ENCODE measurements at regions not wholly inside any gene's neighbourhood (a gene's known extent, or its start where the extent isn't known, plus 50 kb on each side); places are given as distances from the start of the nearest gene placed in this dataset.

DNA sequence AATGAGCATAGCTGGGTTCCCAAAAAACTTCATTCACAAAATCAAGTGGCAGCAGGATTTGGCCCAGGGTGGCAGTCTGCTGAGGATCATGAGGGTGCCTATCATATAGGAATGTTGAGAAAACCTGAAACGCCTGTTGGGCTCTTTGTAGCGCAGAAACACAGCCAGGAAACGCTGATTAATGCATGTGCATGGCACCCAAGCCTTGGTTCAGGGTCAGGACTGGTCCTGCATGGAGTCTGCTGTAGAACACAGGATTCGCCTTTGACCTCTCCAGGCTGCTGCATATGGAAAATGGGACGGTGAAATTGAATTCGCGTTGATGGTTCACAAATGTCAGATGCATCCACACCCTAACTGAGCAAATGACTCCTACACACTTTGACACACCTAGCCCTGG is 227.9 kb upstream of the COPS8 start:
- POLR2A ChIA-PET (ENCODE audit: partially characterized antibody), result no interaction called here
- DNase-seq (ENCODE audit: low read depth in 1 of 2, low spot score in 2 of 2), result no peak
- no peak for FAIRE-seq
- TF ChIP-seq RAD21 (IDR thresholded peaks at IDR 0.05 in 1 of 2, conservative IDR thresholded peaks at IDR 0.05 in 1 of 2; ENCODE audit: low read depth in 2 of 2, low read length in 2 of 2), result no peak
- no peak for TF ChIP-seq TEAD4 (IDR thresholded peaks at IDR 0.05; ENCODE audit: low read depth, low read length)
- no peak for TF ChIP-seq TCF12 (IDR thresholded peaks at IDR 0.05; ENCODE audit: low read depth, low read length)

More for the DNA sequence above, 227.9 kb upstream of the COPS8 start:
- Histone ChIP-seq H3K4me1 (replicated peaks in 1 of 4; ENCODE audit: control insufficient read depth in 3 of 4, insufficient read depth in 4 of 4, low read length in 3 of 4) (peaks cover 5 to 30% (median 20%) of the 10 kb centered on the region in 4 experiments), H3K23me2 (ENCODE audit: low read depth, low read length) (no peaks in the 10 kb centered on the region), H3K18ac (ENCODE audit: extremely low read depth, low read length) (peak overlapping the region; percentile 88; the same call in 1 of the 2 replicates), H3K79me1 (ENCODE audit: low read depth, low read length) (no peaks in the 10 kb centered on the region), H3K79me2 (ENCODE audit: control insufficient read depth in 1 of 2, insufficient read depth in 2 of 2, low read length in 2 of 2) (no peaks in the 10 kb centered on the region), H2BK12ac (ENCODE audit: low read depth, low read length) (peak overlapping the region; percentile 69; the same call in 1 of the 2 replicates), H2BK20ac (ENCODE audit: low read length) (peak overlapping the region; percentile 9; the same call in 1 of the 2 replicates), H2BK120ac (replicated peaks; ENCODE audit: low read depth, low read length) (no peak overlapping the region), H3K4me2 (ENCODE audit: insufficient read depth in 1 of 2, low read depth in 2 of 2, low read length in 2 of 2) (peak overlapping the region in 1 of 2 experiments; percentile 52; a peak in 1 of 4 replicates), H2AFZ (ENCODE audit: low read length) (no peak overlapping the region), H3K14ac (ENCODE audit: insufficient read length) (no peak overlapping the region), H4K8ac (ENCODE audit: extremely low read depth, insufficient read depth, low read length) (no peak overlapping the region), H3K4me3 (ENCODE audit: extremely low read depth in 1 of 4, insufficient read depth in 2 of 4, low read depth in 3 of 4, low read length in 4 of 4) (no peak overlapping the region), H3K9me3 (ENCODE audit: insufficient read depth in 2 of 2, low read depth in 1 of 2, low read length in 1 of 2) (peaks cover 6 to 10% of the 10 kb centered on the region in 2 experiments; a peak in 2 of 4 replicates), H4K91ac (replicated peaks; ENCODE audit: insufficient read length, low read length) (no peak overlapping the region), H3K9ac (replicated peaks in 1 of 4; ENCODE audit: extremely low read depth in 1 of 4, low read depth in 3 of 4, low read length in 3 of 4) (no peak overlapping the region), H4K5ac (ENCODE audit: insufficient read length, low read depth, low read length) (no peak overlapping the region), H2AK5ac (ENCODE audit: low read depth, low read length) (no peak overlapping the region), H2BK5ac (ENCODE audit: low read depth, low read length) (0 out of 2 replicates have a peak overlapping the region, but pooled peaks have one; percentile 0), H3K27me3 (replicated peaks in 1 of 4; ENCODE audit: control insufficient read depth in 3 of 4, extremely low read depth in 1 of 4, insufficient read depth in 3 of 4, low read length in 3 of 4) (0 out of 7 replicates have a peak, but pooled peaks cover 0 to 2% (median 0%) of the 10 kb centered on the region in 4 experiments), H3K56ac (replicated peaks; ENCODE audit: insufficient read length, low read depth, low read length) (no peak overlapping the region), H4K20me1 (replicated peaks in 1 of 2; ENCODE audit: control insufficient read depth in 1 of 2, insufficient read depth in 2 of 2, low read length in 2 of 2) (no peaks in the 10 kb centered on the region), H3K23ac (ENCODE audit: insufficient read length) (no peak overlapping the region), H3K4ac (replicated peaks; ENCODE audit: insufficient read length, low read depth, low read length) (no peak overlapping the region), H2BK15ac (ENCODE audit: low read length) (peak overlapping the region; percentile 5; the same call in 1 of the 2 replicates), H3K36me3 (ENCODE audit: control insufficient read depth in 2 of 4, insufficient read depth in 4 of 4, low read length in 3 of 4) (no peaks in the 10 kb centered on the region), H3K27ac (ENCODE audit: low read depth, low read length) (no peak overlapping the region)
- CTCF ChIA-PET (ENCODE audit: partially characterized antibody), result interaction anchor here (1.1 kb wide), 1 partner anchor 12 kb away, joined by 3 read pairs; no protein-coding TSS in a partner anchor
- 82% methylated on average over 7 of the region's 7 CpGs; no CpG with 5 or more reads in 1 of the 2 experiments for WGBS, 2 experiments (ENCODE audit: extremely low coverage in 1 of 2, insufficient coverage in 1 of 2, insufficient read length in 1 of 2, insufficient replicate concordance in 2 of 2, low coverage in 1 of 2, low lambda C conversion rate in 2 of 2, missing lambda C conversion rate in 1 of 2)

Data from H1 (cell line).